GM23338 (cell line): ENCODE measurements at regions not wholly inside any gene's neighbourhood (a gene's known extent, or its start where the extent isn't known, plus 50 kb on each side); places are given as distances from the start of the nearest gene placed in this dataset.

ENCODE experiments used
- CREB1 ChIP-seq: fragments of 250-450 bp; sonication (Bioruptor Pico); IDR thresholded peaks from 2 replicates; pipeline ENCODE4 v1.5.0; 2020; ENCODE audit warnings: low read depth, mild to moderate bottlenecking, moderate library complexity
- EZH2 ChIP-seq: fragments of 200-600 bp; sonication (generic); IDR thresholded peaks from one replicate; pipeline ENCODE4 v1.8.0; 2017; ENCODE audit warnings: antibody characterized with exemption, mild to moderate bottlenecking, low read depth; ENCODE audit not compliant: unreplicated experiment
- EZH2phosphoT487 ChIP-seq: fragments of 200-600 bp; sonication (generic); IDR thresholded peaks from one replicate; pipeline ENCODE4 v1.8.1; 2018; ENCODE audit warnings: antibody characterized with exemption; ENCODE audit not compliant: unreplicated experiment
- JUNB ChIP-seq: IDR thresholded peaks from one replicate; pipeline ENCODE4 v1.6.1; 2016; ENCODE audit warnings: antibody characterized with exemption; ENCODE audit not compliant: unreplicated experiment
- NANOG ChIP-seq: IDR thresholded peaks from 2 replicates; pipeline ENCODE4 v1.6.1; 2016; ENCODE audit warnings: antibody characterized with exemption, borderline replicate concordance
- POLR2AphosphoS5 ChIP-seq: IDR thresholded peaks from 2 replicates; pipeline ENCODE4 v1.6.1; 2016; ENCODE audit warnings: antibody characterized with exemption, low read depth
- ZNF114 ChIP-seq: fragments of 250-450 bp; sonication (Bioruptor Pico); IDR thresholded peaks from 2 replicates; pipeline ENCODE4 v1.5.0; 2020; ENCODE audit warnings: mild to moderate bottlenecking, moderate library complexity
- TF ChIP-seq, protein P1 (sequence below), 2 experiments: fragments of 200-600 bp in 1 of 2; sonication (generic) in 1 of 2; conservative IDR thresholded peaks; 2 replicates each; pipeline versions ENCODE4 v1.5.1 to v1.6.1; 2016 to 2017; ENCODE audit warnings: antibody characterized with exemption in 2 of 2, low read depth in 2 of 2, mild to moderate bottlenecking in 2 of 2, moderate library complexity in 1 of 2
- TF ChIP-seq, protein P2 (sequence below): IDR thresholded peaks from 2 replicates; pipeline ENCODE4 v1.6.1; 2016; ENCODE audit warnings: antibody characterized with exemption
- TF ChIP-seq, protein P3 (sequence below): IDR thresholded peaks from one replicate; pipeline ENCODE4 v1.6.1; 2018; ENCODE audit warnings: antibody characterized with exemption; ENCODE audit not compliant: unreplicated experiment

DNA sequence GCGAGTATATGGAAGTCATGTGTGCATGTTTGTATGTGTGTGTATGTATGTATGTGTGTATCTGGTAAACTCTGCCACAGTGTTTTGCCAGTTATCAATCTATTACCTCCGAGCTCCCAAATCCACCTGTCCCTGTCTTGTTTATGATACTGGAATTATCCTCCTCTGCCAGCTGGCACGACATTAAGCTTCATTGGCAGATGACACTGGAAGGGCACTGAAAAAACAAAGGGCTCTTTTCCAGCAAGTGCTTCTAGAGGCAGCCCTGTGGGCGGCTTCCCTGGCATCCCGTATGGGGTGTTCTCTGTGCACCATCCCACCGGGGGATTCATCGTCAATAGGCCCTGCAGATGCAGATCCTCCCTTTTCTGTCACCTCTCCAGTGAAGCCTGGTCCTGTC lies 221.5 kb downstream of the MSX2 start:
- TF ChIP-seq, protein P1, sequence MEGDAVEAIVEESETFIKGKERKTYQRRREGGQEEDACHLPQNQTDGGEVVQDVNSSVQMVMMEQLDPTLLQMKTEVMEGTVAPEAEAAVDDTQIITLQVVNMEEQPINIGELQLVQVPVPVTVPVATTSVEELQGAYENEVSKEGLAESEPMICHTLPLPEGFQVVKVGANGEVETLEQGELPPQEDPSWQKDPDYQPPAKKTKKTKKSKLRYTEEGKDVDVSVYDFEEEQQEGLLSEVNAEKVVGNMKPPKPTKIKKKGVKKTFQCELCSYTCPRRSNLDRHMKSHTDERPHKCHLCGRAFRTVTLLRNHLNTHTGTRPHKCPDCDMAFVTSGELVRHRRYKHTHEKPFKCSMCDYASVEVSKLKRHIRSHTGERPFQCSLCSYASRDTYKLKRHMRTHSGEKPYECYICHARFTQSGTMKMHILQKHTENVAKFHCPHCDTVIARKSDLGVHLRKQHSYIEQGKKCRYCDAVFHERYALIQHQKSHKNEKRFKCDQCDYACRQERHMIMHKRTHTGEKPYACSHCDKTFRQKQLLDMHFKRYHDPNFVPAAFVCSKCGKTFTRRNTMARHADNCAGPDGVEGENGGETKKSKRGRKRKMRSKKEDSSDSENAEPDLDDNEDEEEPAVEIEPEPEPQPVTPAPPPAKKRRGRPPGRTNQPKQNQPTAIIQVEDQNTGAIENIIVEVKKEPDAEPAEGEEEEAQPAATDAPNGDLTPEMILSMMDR (conservative IDR thresholded peaks at IDR 0.05; ENCODE audit: low read depth in 2 of 2), result no peak
- TF ChIP-seq, protein P2, sequence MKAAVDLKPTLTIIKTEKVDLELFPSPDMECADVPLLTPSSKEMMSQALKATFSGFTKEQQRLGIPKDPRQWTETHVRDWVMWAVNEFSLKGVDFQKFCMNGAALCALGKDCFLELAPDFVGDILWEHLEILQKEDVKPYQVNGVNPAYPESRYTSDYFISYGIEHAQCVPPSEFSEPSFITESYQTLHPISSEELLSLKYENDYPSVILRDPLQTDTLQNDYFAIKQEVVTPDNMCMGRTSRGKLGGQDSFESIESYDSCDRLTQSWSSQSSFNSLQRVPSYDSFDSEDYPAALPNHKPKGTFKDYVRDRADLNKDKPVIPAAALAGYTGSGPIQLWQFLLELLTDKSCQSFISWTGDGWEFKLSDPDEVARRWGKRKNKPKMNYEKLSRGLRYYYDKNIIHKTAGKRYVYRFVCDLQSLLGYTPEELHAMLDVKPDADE, result no peak
- TF ChIP-seq EZH2phosphoT487 (no peak), CREB1 (CRISPR knock-in tag) (no peak), NANOG (no peak), POLR2AphosphoS5 (no peak), EZH2 (no peak), JUNB (no peak), ZNF114 (no peak)
- TF ChIP-seq, protein P3, sequence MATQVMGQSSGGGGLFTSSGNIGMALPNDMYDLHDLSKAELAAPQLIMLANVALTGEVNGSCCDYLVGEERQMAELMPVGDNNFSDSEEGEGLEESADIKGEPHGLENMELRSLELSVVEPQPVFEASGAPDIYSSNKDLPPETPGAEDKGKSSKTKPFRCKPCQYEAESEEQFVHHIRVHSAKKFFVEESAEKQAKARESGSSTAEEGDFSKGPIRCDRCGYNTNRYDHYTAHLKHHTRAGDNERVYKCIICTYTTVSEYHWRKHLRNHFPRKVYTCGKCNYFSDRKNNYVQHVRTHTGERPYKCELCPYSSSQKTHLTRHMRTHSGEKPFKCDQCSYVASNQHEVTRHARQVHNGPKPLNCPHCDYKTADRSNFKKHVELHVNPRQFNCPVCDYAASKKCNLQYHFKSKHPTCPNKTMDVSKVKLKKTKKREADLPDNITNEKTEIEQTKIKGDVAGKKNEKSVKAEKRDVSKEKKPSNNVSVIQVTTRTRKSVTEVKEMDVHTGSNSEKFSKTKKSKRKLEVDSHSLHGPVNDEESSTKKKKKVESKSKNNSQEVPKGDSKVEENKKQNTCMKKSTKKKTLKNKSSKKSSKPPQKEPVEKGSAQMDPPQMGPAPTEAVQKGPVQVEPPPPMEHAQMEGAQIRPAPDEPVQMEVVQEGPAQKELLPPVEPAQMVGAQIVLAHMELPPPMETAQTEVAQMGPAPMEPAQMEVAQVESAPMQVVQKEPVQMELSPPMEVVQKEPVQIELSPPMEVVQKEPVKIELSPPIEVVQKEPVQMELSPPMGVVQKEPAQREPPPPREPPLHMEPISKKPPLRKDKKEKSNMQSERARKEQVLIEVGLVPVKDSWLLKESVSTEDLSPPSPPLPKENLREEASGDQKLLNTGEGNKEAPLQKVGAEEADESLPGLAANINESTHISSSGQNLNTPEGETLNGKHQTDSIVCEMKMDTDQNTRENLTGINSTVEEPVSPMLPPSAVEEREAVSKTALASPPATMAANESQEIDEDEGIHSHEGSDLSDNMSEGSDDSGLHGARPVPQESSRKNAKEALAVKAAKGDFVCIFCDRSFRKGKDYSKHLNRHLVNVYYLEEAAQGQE, result no peak
